BLaER1 treated with 17β-estradiol and CSF1 and Interleukin-3, amounts not matched to agents 10 nM and 100 nM (cell line): ENCODE measurements at regions not wholly inside any gene's neighbourhood (a gene's known extent, or its start where the extent isn't known, plus 50 kb on each side); places are given as distances from the start of the nearest gene placed in this dataset.

Experiments
- H3K27ac ChIP-seq, 11 experiments: shearing (Covaris generic); formaldehyde crosslinking; 2 replicates each; pipeline ENCODE4 v1.8.1; 2022
- H3K27me3 ChIP-seq, 11 experiments: shearing (Covaris generic); formaldehyde crosslinking; 2 replicates each; pipeline ENCODE4 v1.8.1; 2022
- H3K36me3 ChIP-seq, 11 experiments: shearing (Covaris generic); formaldehyde crosslinking; 2 replicates each; pipeline ENCODE4 v1.8.1; 2022
- H3K4me1 ChIP-seq, 10 experiments: shearing (Covaris generic); formaldehyde crosslinking; 2 replicates each; pipeline ENCODE4 v1.8.1; 2022
- H3K4me2 ChIP-seq, 11 experiments: shearing (Covaris generic); formaldehyde crosslinking; 2 replicates each; pipeline ENCODE4 v1.8.1; 2022
- H3K4me3 ChIP-seq, 10 experiments: shearing (Covaris generic); formaldehyde crosslinking; 2 replicates each; pipeline ENCODE4 v1.8.1; 2022
- H3K9ac ChIP-seq, 11 experiments: shearing (Covaris generic); formaldehyde crosslinking; 2 replicates each; pipeline ENCODE4 v1.8.1; 2022
- H3K9me3 ChIP-seq, 11 experiments: shearing (Covaris generic); formaldehyde crosslinking; replicated peaks in 1 of 11; 2 replicates each; pipeline ENCODE4 v1.8.1; 2022
- H4K20me1 ChIP-seq, 11 experiments: shearing (Covaris generic); formaldehyde crosslinking; 2 replicates each; pipeline ENCODE4 v1.8.1; 2022
- Cebpa-rat ChIP-seq, 11 experiments: shearing (Covaris generic); IDR thresholded peaks; 2 replicates each; pipeline ENCODE4 v1.8.1; 2022

DNA sequence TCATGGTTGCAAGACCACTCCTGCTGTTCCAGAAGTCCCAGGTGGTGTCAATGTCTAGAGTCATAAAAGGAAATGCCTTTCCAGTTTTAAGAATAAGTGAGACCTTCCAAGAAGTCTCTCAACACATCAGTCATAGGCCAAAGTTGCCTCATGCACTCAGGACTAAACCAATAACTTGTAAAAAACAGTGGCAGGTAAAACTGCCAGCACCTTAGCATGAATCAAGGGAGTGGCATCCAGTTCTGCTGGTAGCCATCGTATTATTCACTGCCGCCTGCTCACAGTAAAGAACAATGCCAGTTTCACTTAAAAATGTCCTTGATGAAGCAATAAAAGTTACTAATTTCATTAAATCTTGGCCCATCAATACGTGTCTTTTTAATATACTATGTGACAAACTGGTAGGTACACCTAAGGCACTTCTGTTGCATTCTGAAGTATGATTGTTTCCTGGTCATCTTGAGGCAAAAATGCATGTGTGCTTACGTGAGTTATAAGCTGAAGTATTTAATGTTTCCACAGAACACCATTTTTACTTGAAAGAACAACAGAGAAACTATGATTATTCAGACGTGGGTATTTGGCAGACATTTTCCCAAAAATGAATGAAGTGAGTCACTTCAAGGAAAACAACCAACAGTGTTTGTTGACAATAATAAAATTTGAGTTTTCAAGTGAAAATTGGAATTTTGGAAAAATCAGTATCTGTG is 125.2 kb upstream of the SNX19 start:
- no peaks in the 10 kb centered on the region for H3K4me1 ChIP-seq
- H4K20me1 ChIP-seq, result no peaks in the 10 kb centered on the region
- H3K27me3 ChIP-seq, result no peaks in the 10 kb centered on the region
- no peak overlapping the region for H3K4me2 ChIP-seq
- H3K27ac ChIP-seq, result no peak overlapping the region
- no peaks in the 10 kb centered on the region for H3K9me3 ChIP-seq
- no peak for TF ChIP-seq Cebpa-rat (IDR thresholded peaks at IDR 0.05)
- H3K4me3 ChIP-seq, result no peak overlapping the region
- no peak overlapping the region for H3K9ac ChIP-seq
- no peaks in the 10 kb centered on the region for H3K36me3 ChIP-seq

DNA sequence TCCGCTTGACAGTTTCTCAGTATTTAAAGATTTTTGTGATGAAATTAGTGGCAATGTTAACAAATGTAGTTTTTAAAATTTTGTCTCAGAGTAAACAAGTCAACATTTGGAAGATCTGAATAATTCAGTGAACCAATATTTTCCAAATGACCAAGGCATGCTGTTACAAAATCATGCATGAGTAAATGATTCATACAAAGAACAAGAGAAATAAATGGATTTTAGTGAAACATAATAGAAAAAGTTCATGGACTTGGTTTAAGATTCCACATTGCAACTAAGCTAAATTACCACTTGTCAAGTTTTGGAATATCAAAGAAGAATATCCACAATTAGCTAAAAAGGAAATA is 125.7 kb upstream of the SNX19 start:
- Histone ChIP-seq H3K4me3 (no peak overlapping the region), H3K9me3 (no peaks in the 10 kb centered on the region), H4K20me1 (no peaks in the 10 kb centered on the region), H3K4me2 (no peak overlapping the region), H3K27me3 (no peaks in the 10 kb centered on the region), H3K4me1 (no peaks in the 10 kb centered on the region), H3K27ac (no peak overlapping the region), H3K9ac (no peak overlapping the region), H3K36me3 (no peaks in the 10 kb centered on the region)
- TF ChIP-seq Cebpa-rat (IDR thresholded peaks at IDR 0.05), result no peak

DNA sequence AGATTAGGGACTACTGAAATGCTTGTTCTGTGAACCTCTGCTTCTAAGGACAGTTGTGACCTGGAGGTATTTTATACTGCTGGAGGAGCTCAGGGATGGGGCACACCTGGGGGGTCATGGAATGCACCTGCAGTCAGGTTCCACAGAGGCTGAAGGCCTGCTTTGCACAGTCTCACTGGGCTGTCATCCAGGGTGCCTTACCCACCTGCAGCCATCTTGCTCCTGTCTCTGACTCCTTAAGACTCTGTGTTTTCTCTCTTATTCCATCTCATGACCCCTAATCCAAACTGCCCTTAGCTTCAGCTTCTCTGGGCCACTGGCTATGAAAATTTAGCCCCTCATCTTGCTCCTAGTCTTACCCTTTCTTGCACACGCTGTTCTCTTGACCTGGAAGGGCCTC is 127.0 kb upstream of the SNX19 start:
- Histone ChIP-seq H3K4me3 (no peak overlapping the region), H3K9me3 (no peaks in the 10 kb centered on the region), H3K36me3 (no peaks in the 10 kb centered on the region), H3K27ac (no peak overlapping the region), H3K9ac (no peak overlapping the region), H3K4me1 (no peaks in the 10 kb centered on the region), H3K27me3 (no peaks in the 10 kb centered on the region), H4K20me1 (no peaks in the 10 kb centered on the region), H3K4me2 (no peak overlapping the region)
- TF ChIP-seq Cebpa-rat (IDR thresholded peaks at IDR 0.05), result no peak

DNA sequence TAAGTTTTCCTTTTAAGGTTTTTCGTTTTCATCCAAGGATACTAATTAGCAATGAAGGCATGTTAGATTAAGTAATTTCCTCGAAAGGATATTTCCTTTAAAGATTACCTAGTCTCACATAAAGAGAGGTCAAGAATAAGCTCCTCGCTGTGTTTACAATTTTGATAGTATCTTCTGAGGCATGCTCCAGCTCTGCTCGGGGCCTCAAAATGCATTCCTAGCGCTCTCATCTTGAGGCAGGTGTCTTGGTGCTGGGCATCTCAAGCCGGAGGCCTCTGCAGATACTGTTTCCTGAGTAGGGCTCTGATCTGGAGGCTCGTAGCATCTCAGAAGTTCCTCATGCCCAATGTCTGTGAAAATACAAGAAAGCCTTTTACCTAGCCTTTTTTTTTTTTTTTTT is 128.6 kb upstream of the SNX19 start:
- TF ChIP-seq Cebpa-rat (IDR thresholded peaks at IDR 0.05), result no peak
- Histone ChIP-seq H3K9me3 (no peaks in the 10 kb centered on the region), H3K27me3 (no peaks in the 10 kb centered on the region), H3K4me2 (no peak overlapping the region), H3K36me3 (no peaks in the 10 kb centered on the region), H3K27ac (no peak overlapping the region), H3K4me1 (no peaks in the 10 kb centered on the region), H3K9ac (no peak overlapping the region), H4K20me1 (no peaks in the 10 kb centered on the region), H3K4me3 (no peak overlapping the region)

DNA sequence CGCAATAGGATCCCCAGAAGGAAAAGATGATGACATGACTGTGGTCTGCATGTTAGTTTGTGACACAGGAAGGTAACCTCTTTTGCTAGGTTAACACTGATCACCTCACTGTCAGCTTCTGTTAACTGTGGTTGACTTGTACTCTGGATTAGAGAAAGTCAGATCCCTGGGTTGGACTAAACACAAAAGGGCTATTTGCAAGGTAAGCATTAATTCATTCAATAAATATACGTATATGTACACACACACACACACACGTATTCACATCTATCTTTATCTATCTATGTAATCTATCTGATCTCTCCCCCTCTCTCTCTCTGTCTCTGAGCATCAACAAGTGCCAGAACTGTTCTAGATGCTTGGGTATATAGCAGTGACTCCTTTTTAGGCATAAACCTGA is 136.1 kb upstream of the SNX19 start:
- no peak overlapping the region for H3K27ac ChIP-seq

DNA sequence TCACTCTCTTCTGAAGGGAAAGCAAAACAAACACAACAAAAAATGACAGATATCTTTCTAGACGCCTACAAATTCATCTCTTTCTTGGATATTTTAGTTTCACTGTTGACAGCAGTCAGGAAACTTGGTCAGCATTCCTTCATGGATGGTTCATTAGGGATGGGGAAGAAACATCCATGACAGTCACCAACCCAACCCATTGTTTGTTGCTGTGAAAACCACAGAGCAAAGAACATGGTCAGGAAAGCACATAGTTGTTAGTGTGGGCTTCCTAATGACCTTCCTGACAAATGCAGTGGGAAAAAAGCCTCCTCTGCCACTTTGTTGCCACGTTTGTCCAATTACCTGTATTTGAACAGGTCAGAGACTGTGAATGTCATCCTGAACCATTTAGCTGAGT is 139.8 kb upstream of the SNX19 start:
- Histone ChIP-seq H4K20me1 (no peaks in the 10 kb centered on the region), H3K4me3 (no peak overlapping the region), H3K4me1 (no peaks in the 10 kb centered on the region), H3K4me2 (no peak overlapping the region), H3K27ac (no peak overlapping the region), H3K36me3 (no peaks in the 10 kb centered on the region), H3K9me3 (no peaks in the 10 kb centered on the region), H3K9ac (no peak overlapping the region), H3K27me3 (no peaks in the 10 kb centered on the region)
- TF ChIP-seq Cebpa-rat (IDR thresholded peaks at IDR 0.05), result no peak

More for the DNA sequence above, 136.1 kb upstream of the SNX19 start:
- no peak for TF ChIP-seq Cebpa-rat (IDR thresholded peaks at IDR 0.05)
- Histone ChIP-seq H3K9ac (no peak overlapping the region), H4K20me1 (no peaks in the 10 kb centered on the region), H3K27me3 (no peaks in the 10 kb centered on the region), H3K9me3 (no peaks in the 10 kb centered on the region), H3K4me2 (no peak overlapping the region), H3K4me1 (no peaks in the 10 kb centered on the region), H3K36me3 (no peaks in the 10 kb centered on the region), H3K4me3 (no peak overlapping the region)

DNA sequence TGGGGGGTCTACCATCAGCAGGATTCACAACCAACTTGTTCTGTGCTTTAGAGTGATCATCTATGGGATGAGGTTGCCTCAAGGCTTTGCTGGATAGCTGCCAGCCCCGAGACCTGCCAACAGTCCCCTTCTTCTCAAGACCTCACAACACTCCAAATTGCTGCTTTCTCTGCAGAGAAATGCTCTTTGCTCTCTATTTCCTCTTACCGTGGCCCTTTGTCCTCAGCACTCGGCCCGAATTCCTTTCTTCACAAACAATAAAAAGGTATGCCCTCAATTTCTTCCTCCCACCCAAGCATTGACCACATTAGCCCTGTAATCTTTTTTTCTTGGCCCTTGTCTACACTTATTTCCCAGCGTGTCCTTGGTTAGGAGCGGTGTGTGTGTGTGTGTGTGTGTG is 147.4 kb upstream of the SNX19 start:
- Histone ChIP-seq H3K27ac (no peak overlapping the region), H3K4me1 (no peaks in the 10 kb centered on the region), H3K4me2 (no peak overlapping the region), H3K9ac (no peak overlapping the region; a peak in 1 of 22 replicates), H4K20me1 (no peaks in the 10 kb centered on the region; a peak in 1 of 22 replicates), H3K9me3 (no peaks in the 10 kb centered on the region), H3K4me3 (no peak overlapping the region), H3K27me3 (no peaks in the 10 kb centered on the region), H3K36me3 (no peaks in the 10 kb centered on the region)
- no peak for TF ChIP-seq Cebpa-rat (IDR thresholded peaks at IDR 0.05)

DNA sequence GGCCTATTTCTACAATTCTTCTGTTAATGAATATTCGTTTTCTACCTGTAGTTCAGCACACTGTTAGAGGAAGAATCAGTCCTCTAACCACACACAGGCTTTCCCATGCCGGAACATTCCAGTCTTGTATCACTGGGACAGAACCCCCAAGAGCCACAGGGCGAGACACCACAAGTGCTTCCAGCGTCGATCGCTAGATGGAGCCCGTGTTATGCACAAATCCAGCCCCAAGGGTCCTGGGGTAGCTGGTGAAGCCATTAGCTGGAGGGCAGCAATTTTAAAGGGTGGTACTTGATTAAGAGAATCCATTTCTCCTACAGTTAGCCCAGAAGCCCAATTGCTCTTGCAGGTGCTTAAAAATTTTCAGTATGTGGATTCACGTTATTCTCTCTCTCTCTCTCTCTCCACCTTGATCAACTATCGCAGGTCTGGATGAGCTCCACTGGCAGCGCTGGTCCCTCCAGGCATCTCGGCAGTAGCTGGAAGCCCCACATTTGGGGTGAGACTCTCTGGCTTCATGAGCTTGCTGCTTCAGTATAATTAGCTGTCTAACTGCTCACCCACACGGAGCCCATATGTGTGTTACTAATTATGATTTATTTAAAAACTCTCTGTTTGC is 148.2 kb upstream of the SNX19 start:
- Histone ChIP-seq H4K20me1 (no peaks in the 10 kb centered on the region; a peak in 1 of 22 replicates), H3K36me3 (no peaks in the 10 kb centered on the region), H3K27me3 (no peaks in the 10 kb centered on the region), H3K9ac (no peak overlapping the region), H3K4me2 (no peak overlapping the region), H3K27ac (no peak overlapping the region), H3K4me1 (no peaks in the 10 kb centered on the region), H3K4me3 (no peak overlapping the region), H3K9me3 (no peaks in the 10 kb centered on the region)
- no peak for TF ChIP-seq Cebpa-rat (IDR thresholded peaks at IDR 0.05)

DNA sequence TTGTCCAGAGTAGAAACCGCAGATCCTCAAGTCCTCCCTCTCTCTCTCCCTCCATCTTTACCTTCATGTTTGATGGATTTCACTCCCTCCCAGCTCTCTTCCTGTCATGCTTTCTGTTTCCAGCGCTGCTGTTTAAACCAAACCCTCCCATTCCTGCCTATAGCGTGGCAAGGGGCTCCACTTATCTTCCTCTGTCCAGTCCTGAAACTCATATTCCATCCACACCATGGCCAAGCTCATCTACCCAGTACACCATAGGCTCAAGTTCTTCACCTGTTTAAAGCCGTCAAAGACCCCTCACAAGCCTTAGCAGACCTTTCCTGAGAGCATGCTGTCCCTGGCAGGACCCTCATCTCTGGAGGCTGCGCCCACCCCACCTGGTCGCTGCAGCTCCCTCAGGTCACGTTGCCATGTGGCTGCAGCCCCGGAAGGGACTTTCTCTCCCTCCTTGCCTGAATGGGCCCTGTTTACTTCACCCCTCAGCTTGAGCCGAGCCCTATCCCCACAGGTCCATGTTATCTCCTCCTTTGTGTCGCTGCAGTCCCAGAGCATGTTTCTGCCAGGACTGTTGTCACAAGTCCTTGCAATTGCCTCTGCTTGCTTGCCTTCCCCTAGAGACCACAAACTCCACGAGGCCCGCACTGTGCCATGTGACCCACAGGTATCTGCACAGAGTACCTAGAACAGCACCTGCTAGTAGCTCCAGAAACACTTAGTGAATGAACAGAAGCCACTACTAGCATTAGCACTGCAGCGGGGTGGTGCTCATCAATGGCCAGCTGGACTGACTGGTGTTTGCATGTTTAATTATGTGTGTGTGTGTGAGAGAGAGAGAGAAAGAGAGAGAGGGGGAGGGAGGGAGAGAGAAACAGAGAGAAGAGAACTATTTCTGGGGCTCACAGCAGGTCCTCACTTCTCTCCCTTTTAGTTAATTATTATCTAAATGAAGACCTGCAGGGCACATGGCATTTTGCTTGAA is 149.4 kb upstream of the SNX19 start:
- H4K20me1 ChIP-seq, result no peaks in the 10 kb centered on the region; a peak in 1 of 22 replicates
- no peak overlapping the region for H3K4me2 ChIP-seq
- H3K27ac ChIP-seq, result no peak overlapping the region
- no peaks in the 10 kb centered on the region for H3K27me3 ChIP-seq
- no peak for TF ChIP-seq Cebpa-rat (IDR thresholded peaks at IDR 0.05)
- no peak overlapping the region for H3K9ac ChIP-seq
- H3K9me3 ChIP-seq, result no peaks in the 10 kb centered on the region
- no peaks in the 10 kb centered on the region for H3K4me1 ChIP-seq
- H3K36me3 ChIP-seq, result no peaks in the 10 kb centered on the region
- no peak overlapping the region for H3K4me3 ChIP-seq
